ENCODE measurements at regions not wholly inside any gene's neighbourhood (a gene's known extent, or its start where the extent isn't known, plus 50 kb on each side); places are given as distances from the start of the nearest gene placed in this dataset.

DNA sequence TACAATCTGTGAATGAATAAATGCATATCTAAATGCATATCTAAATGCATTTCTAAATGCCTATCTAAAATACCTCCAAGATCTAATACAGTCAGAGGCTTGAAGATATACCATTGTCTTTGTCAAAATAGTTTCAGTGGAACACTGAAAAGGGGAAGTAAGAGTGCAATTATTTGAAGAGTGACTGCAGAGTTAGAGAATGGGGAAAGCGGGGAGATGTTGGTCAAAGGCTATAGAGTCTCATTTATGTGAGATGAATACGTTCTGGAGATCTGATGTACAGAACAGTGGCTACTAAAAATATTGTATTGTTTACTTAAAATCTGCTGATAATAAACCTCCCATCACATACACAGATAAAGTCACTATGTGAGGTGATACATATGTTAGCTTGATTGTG lies 1126.2 kb upstream of the CDH9 start (continued):
- TF ChIP-seq, protein P1, sequence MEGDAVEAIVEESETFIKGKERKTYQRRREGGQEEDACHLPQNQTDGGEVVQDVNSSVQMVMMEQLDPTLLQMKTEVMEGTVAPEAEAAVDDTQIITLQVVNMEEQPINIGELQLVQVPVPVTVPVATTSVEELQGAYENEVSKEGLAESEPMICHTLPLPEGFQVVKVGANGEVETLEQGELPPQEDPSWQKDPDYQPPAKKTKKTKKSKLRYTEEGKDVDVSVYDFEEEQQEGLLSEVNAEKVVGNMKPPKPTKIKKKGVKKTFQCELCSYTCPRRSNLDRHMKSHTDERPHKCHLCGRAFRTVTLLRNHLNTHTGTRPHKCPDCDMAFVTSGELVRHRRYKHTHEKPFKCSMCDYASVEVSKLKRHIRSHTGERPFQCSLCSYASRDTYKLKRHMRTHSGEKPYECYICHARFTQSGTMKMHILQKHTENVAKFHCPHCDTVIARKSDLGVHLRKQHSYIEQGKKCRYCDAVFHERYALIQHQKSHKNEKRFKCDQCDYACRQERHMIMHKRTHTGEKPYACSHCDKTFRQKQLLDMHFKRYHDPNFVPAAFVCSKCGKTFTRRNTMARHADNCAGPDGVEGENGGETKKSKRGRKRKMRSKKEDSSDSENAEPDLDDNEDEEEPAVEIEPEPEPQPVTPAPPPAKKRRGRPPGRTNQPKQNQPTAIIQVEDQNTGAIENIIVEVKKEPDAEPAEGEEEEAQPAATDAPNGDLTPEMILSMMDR (conservative IDR thresholded peaks at IDR 0.05; ENCODE audit: low read depth in 2 of 2) = no peak

DNA sequence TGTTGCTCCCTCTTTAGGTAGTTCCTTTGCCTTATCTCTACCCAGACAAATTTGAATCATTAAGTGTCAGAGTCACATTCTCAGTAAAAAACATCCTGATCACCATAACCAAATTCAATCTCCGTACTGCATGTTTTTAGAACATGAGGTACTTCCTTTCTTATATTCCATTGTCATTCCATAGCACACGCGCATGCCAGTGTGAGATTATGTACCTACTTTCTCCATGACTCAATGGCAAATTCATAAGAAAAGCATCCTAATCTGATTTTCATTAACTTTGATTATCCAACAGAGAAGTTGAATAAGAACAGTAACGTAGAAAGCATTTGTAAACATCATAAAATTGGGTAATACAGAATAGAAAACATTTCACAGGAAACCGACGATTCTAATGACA lies 1118.6 kb upstream of the CDH9 start:
- Histone ChIP-seq H3K36me3 (ENCODE audit: insufficient read depth) (no peaks in the 10 kb centered on the region), H3K4me2 (no peak overlapping the region), H3F3A (replicated peaks; ENCODE audit: low read depth) (no peaks in the 10 kb centered on the region), H2AFZ (no peak overlapping the region), H3K4me1 (ENCODE audit: insufficient read depth) (no peaks in the 10 kb centered on the region), H4K20me1 (replicated peaks; ENCODE audit: insufficient read depth) (no peaks in the 10 kb centered on the region), H3K9me2 (ENCODE audit: insufficient read depth) (no peaks in the 10 kb centered on the region), H3K4me3 (no peak overlapping the region), H3K27me3 (ENCODE audit: insufficient read depth) (no peaks in the 10 kb centered on the region), H3K27ac (ENCODE audit: low read depth) (no peak overlapping the region), H3K79me2 (replicated peaks; ENCODE audit: insufficient read depth) (no peaks in the 10 kb centered on the region)
- H3K36me3 Mint-ChIP-seq (ENCODE audit: low read depth) = no peaks in the 10 kb centered on the region; the same call in 2 of the 3 replicates
- H3K4me3 Mint-ChIP-seq = no peak overlapping the region
- H3K27me3 Mint-ChIP-seq (ENCODE audit: insufficient read depth, low read depth, poor library complexity) = no peaks in the 10 kb centered on the region
- ATAC-seq = no peak
- H3K9me3 Mint-ChIP-seq = no peaks in the 10 kb centered on the region
- H3K4me1 Mint-ChIP-seq = peaks cover 4% of the 10 kb centered on the region
- DNase-seq (ENCODE audit: low spot score) = no peak
- H3K27ac Mint-ChIP-seq = no peak overlapping the region
- TF ChIP-seq, protein P2, sequence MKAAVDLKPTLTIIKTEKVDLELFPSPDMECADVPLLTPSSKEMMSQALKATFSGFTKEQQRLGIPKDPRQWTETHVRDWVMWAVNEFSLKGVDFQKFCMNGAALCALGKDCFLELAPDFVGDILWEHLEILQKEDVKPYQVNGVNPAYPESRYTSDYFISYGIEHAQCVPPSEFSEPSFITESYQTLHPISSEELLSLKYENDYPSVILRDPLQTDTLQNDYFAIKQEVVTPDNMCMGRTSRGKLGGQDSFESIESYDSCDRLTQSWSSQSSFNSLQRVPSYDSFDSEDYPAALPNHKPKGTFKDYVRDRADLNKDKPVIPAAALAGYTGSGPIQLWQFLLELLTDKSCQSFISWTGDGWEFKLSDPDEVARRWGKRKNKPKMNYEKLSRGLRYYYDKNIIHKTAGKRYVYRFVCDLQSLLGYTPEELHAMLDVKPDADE (IDR thresholded peaks at IDR 0.05) = no peak
- TF ChIP-seq, protein P3, sequence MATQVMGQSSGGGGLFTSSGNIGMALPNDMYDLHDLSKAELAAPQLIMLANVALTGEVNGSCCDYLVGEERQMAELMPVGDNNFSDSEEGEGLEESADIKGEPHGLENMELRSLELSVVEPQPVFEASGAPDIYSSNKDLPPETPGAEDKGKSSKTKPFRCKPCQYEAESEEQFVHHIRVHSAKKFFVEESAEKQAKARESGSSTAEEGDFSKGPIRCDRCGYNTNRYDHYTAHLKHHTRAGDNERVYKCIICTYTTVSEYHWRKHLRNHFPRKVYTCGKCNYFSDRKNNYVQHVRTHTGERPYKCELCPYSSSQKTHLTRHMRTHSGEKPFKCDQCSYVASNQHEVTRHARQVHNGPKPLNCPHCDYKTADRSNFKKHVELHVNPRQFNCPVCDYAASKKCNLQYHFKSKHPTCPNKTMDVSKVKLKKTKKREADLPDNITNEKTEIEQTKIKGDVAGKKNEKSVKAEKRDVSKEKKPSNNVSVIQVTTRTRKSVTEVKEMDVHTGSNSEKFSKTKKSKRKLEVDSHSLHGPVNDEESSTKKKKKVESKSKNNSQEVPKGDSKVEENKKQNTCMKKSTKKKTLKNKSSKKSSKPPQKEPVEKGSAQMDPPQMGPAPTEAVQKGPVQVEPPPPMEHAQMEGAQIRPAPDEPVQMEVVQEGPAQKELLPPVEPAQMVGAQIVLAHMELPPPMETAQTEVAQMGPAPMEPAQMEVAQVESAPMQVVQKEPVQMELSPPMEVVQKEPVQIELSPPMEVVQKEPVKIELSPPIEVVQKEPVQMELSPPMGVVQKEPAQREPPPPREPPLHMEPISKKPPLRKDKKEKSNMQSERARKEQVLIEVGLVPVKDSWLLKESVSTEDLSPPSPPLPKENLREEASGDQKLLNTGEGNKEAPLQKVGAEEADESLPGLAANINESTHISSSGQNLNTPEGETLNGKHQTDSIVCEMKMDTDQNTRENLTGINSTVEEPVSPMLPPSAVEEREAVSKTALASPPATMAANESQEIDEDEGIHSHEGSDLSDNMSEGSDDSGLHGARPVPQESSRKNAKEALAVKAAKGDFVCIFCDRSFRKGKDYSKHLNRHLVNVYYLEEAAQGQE (IDR thresholded peaks at IDR 0.05; ENCODE audit: unreplicated experiment) = no peak
- no peak for TF ChIP-seq ZNF331 (CRISPR knock-in tag; IDR thresholded peaks at IDR 0.05; ENCODE audit: low read depth)
- no peak for TF ChIP-seq STAT1 (IDR thresholded peaks at IDR 0.05; ENCODE audit: unreplicated experiment)
- no peak for TF ChIP-seq EZH2 (IDR thresholded peaks at IDR 0.05; ENCODE audit: low read depth, unreplicated experiment)
- TF ChIP-seq POLR2AphosphoS5 (IDR thresholded peaks at IDR 0.05; ENCODE audit: low read depth) = no peak
- TF ChIP-seq, protein P4, sequence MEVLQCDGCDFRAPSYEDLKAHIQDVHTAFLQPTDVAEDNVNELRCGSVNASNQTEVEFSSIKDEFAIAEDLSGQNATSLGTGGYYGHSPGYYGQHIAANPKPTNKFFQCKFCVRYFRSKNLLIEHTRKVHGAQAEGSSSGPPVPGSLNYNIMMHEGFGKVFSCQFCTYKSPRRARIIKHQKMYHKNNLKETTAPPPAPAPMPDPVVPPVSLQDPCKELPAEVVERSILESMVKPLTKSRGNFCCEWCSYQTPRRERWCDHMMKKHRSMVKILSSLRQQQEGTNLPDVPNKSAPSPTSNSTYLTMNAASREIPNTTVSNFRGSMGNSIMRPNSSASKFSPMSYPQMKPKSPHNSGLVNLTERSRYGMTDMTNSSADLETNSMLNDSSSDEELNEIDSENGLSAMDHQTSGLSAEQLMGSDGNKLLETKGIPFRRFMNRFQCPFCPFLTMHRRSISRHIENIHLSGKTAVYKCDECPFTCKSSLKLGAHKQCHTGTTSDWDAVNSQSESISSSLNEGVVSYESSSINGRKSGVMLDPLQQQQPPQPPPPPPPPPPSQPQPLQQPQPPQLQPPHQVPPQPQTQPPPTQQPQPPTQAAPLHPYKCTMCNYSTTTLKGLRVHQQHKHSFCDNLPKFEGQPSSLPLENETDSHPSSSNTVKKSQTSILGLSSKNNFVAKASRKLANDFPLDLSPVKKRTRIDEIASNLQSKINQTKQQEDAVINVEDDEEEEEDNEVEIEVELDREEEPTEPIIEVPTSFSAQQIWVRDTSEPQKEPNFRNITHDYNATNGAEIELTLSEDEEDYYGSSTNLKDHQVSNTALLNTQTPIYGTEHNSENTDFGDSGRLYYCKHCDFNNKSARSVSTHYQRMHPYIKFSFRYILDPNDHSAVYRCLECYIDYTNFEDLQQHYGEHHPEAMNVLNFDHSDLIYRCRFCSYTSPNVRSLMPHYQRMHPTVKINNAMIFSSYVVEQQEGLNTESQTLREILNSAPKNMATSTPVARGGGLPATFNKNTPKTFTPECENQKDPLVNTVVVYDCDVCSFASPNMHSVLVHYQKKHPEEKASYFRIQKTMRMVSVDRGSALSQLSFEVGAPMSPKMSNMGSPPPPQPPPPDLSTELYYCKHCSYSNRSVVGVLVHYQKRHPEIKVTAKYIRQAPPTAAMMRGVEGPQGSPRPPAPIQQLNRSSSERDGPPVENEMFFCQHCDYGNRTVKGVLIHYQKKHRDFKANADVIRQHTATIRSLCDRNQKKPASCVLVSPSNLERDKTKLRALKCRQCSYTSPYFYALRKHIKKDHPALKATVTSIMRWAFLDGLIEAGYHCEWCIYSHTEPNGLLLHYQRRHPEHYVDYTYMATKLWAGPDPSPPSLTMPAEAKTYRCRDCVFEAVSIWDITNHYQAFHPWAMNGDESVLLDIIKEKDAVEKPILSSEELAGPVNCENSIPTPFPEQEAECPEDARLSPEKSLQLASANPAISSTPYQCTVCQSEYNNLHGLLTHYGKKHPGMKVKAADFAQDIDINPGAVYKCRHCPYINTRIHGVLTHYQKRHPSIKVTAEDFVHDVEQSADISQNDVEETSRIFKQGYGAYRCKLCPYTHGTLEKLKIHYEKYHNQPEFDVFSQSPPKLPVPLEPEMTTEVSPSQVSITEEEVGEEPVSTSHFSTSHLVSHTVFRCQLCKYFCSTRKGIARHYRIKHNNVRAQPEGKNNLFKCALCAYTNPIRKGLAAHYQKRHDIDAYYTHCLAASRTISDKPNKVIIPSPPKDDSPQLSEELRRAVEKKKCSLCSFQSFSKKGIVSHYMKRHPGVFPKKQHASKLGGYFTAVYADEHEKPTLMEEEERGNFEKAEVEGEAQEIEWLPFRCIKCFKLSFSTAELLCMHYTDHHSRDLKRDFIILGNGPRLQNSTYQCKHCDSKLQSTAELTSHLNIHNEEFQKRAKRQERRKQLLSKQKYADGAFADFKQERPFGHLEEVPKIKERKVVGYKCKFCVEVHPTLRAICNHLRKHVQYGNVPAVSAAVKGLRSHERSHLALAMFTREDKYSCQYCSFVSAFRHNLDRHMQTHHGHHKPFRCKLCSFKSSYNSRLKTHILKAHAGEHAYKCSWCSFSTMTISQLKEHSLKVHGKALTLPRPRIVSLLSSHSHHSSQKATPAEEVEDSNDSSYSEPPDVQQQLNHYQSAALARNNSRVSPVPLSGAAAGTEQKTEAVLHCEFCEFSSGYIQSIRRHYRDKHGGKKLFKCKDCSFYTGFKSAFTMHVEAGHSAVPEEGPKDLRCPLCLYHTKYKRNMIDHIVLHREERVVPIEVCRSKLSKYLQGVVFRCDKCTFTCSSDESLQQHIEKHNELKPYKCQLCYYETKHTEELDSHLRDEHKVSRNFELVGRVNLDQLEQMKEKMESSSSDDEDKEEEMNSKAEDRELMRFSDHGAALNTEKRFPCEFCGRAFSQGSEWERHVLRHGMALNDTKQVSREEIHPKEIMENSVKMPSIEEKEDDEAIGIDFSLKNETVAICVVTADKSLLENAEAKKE (CRISPR knock-in tag; IDR thresholded peaks at IDR 0.05) = no peak
- no peak for TF ChIP-seq CREB1 (CRISPR knock-in tag; IDR thresholded peaks at IDR 0.05; ENCODE audit: low read depth)
- no peak for TF ChIP-seq NANOG (IDR thresholded peaks at IDR 0.05; ENCODE audit: borderline replicate concordance)
- TF ChIP-seq EZH2phosphoT487 (IDR thresholded peaks at IDR 0.05; ENCODE audit: unreplicated experiment) = no peak
- TF ChIP-seq JUNB (IDR thresholded peaks at IDR 0.05; ENCODE audit: unreplicated experiment) = no peak
- TF ChIP-seq ZNF114 (CRISPR knock-in tag; IDR thresholded peaks at IDR 0.05) = no peak

Measured in GM23338 (cell line).